Mesenchymal stem cell (in vitro differentiated cells and primary cell): ENCODE measurements at regions not wholly inside any gene's neighbourhood (a gene's known extent, or its start where the extent isn't known, plus 50 kb on each side); places are given as distances from the start of the nearest gene placed in this dataset.

Experiments
- DNase-seq: peaks from one replicate; pipeline ENCODE4 v3.0.0-alpha.2; 2013
- H2AFZ ChIP-seq: one replicate; pipeline ENCODE4 v1.6.1; 2013; ENCODE audit warnings: low read depth, mild to moderate bottlenecking, control low read depth, inconsistent platforms, low read length, moderate library complexity
- H2AK5ac ChIP-seq: 2 replicates; pipeline ENCODE4 v1.6.1; 2013; ENCODE audit warnings: low read length, moderate library complexity, mild to moderate bottlenecking, inconsistent platforms; ENCODE audit not compliant: severe bottlenecking
- H2BK120ac ChIP-seq: one replicate; pipeline ENCODE4 v1.6.1; 2013; ENCODE audit warnings: low read depth, mild to moderate bottlenecking, inconsistent platforms, low read length, moderate library complexity
- H2BK12ac ChIP-seq, 2 experiments: one replicate each; pipeline ENCODE4 v1.6.1; 2013; ENCODE audit warnings: inconsistent platforms in 2 of 2, low read length in 2 of 2, mild to moderate bottlenecking in 2 of 2, moderate library complexity in 2 of 2, control low read depth in 1 of 2
- H2BK15ac ChIP-seq: one replicate; pipeline ENCODE4 v1.6.1; 2013; ENCODE audit warnings: mild to moderate bottlenecking, low read depth, inconsistent platforms; ENCODE audit not compliant: poor library complexity, severe bottlenecking
- H2BK5ac ChIP-seq: 2 replicates; pipeline ENCODE4 v1.6.1; 2013; ENCODE audit warnings: low read depth, mild to moderate bottlenecking, low read length, control low read depth, inconsistent platforms; ENCODE audit not compliant: poor library complexity, severe bottlenecking
- H3K14ac ChIP-seq, 2 experiments: one replicate each; pipeline ENCODE4 v1.6.1; 2013; ENCODE audit warnings: inconsistent platforms in 2 of 2, low read length in 2 of 2, control low read depth in 1 of 2, mild to moderate bottlenecking in 1 of 2, moderate library complexity in 1 of 2
- H3K18ac ChIP-seq, 2 experiments: one replicate each; pipeline ENCODE4 v1.6.1; 2013; ENCODE audit warnings: inconsistent platforms in 2 of 2, low read length in 2 of 2, control low read depth in 1 of 2, low read depth in 1 of 2, mild to moderate bottlenecking in 1 of 2
- H3K23ac ChIP-seq, 2 experiments: one replicate each; pipeline ENCODE4 v1.6.1; 2013; ENCODE audit warnings: inconsistent platforms in 2 of 2, low read length in 2 of 2, mild to moderate bottlenecking in 2 of 2, moderate library complexity in 2 of 2, control low read depth in 1 of 2
- H3K27ac ChIP-seq: 2 replicates; pipeline ENCODE4 v1.5.1; 2013; ENCODE audit warnings: mild to moderate bottlenecking, moderate library complexity, low read length, control low read depth, inconsistent platforms; ENCODE audit not compliant: poor library complexity, severe bottlenecking
- H3K27me3 ChIP-seq, 2 experiments: 2 replicates each; pipeline versions ENCODE4 v1.6.1 to v1.7.0; 2013; ENCODE audit warnings: low read length in 2 of 2, mild to moderate bottlenecking in 2 of 2, moderate library complexity in 2 of 2, control low read depth in 1 of 2, inconsistent platforms in 1 of 2; ENCODE audit not compliant: control insufficient read depth in 1 of 2, insufficient read depth in 1 of 2
- H3K36me3 ChIP-seq, 2 experiments: 2 replicates each; pipeline versions ENCODE4 v1.6.1 to v1.7.0; 2013; ENCODE audit warnings: low read length in 2 of 2, control low read depth in 1 of 2, inconsistent platforms in 1 of 2, low read depth in 1 of 2, mild to moderate bottlenecking in 1 of 2; ENCODE audit not compliant: insufficient read depth in 2 of 2, control insufficient read depth in 1 of 2
- H3K4ac ChIP-seq, 2 experiments: one replicate each; pipeline ENCODE4 v1.6.1; 2013; ENCODE audit warnings: inconsistent platforms in 2 of 2, low read length in 2 of 2, mild to moderate bottlenecking in 2 of 2, moderate library complexity in 2 of 2, control low read depth in 1 of 2, low read depth in 1 of 2
- H3K4me1 ChIP-seq: 2 replicates; pipeline ENCODE4 v1.6.1; 2013; ENCODE audit warnings: low read depth, low read length, control low read depth; ENCODE audit not compliant: control insufficient read depth, insufficient read depth
- H3K4me2 ChIP-seq: 2 replicates; pipeline ENCODE4 v1.6.1; 2013; ENCODE audit warnings: low read length, mild to moderate bottlenecking, inconsistent platforms; ENCODE audit not compliant: poor library complexity, severe bottlenecking
- H3K4me3 ChIP-seq, 2 experiments: 2 replicates each; pipeline versions ENCODE4 v1.5.1 to v1.7.0; 2013; ENCODE audit warnings: low read length in 2 of 2, mild to moderate bottlenecking in 2 of 2, control low read depth in 1 of 2, low read depth in 1 of 2; ENCODE audit not compliant: insufficient read depth in 1 of 2
- H3K79me1 ChIP-seq: replicated peaks from 2 replicates; pipeline ENCODE4 v1.6.1; 2013; ENCODE audit warnings: mild to moderate bottlenecking, control low read depth, low read length, inconsistent platforms; ENCODE audit not compliant: poor library complexity, severe bottlenecking
- H3K9ac ChIP-seq: 2 replicates; pipeline ENCODE4 v1.7.0; 2013; ENCODE audit warnings: mild to moderate bottlenecking, low read length, moderate library complexity
- H3K9me3 ChIP-seq: 2 replicates; pipeline ENCODE4 v1.7.0; 2013; ENCODE audit warnings: mild to moderate bottlenecking, low read length; ENCODE audit not compliant: control insufficient read depth
- H4K8ac ChIP-seq: one replicate; pipeline ENCODE4 v1.6.1; 2013; ENCODE audit warnings: inconsistent platforms, mild to moderate bottlenecking, low read length, moderate library complexity
- H4K91ac ChIP-seq: one replicate; pipeline ENCODE4 v1.6.1; 2013; ENCODE audit warnings: mild to moderate bottlenecking, low read length, inconsistent platforms
- WGBS: methylation state at CpG from one replicate; pipeline ENCODE4 v1.1.7; 2013; ENCODE audit warnings: mixed read lengths; 5-methylcytosine and 5-hydroxymethylcytosine counted together

DNA sequence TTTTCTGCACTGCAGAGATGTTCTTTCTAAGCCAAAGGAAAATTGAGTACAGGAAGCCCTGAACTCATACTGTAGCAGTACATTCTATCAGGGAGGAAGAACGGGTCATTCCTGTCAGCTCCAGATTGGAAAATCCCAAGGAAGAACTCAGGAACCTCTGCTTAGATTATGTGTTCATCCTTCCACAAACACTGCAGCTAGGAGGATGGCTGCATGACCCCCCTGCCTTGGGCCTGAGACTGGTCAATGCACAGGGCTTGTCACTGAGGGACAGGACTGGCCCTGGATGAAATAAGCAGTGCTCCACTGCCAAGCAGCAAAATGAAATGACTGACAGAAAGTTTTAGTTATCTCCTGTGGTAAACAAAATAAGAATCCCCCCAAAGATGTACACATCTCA is 1406.8 kb upstream of the TMEM132C start:
- Histone ChIP-seq H3K4ac (no peak overlapping the region), H2AFZ (no peak overlapping the region), H3K23ac (no peak overlapping the region), H2BK120ac (no peak overlapping the region), H2BK15ac (no peak overlapping the region), H3K4me1 (no peaks in the 10 kb centered on the region), H4K8ac (no peak overlapping the region), H3K4me3 (no peak overlapping the region), H3K27ac (no peak overlapping the region), H3K27me3 (no peaks in the 10 kb centered on the region), H2BK12ac (no peak overlapping the region), H3K79me1 (no peaks in the 10 kb centered on the region), H3K14ac (no peak overlapping the region), H3K4me2 (no peak overlapping the region), H2AK5ac (no peak overlapping the region), H2BK5ac (no peak overlapping the region), H3K9ac (no peak overlapping the region), H4K91ac (no peak overlapping the region), H3K9me3 (peaks cover 3% of the 10 kb centered on the region), H3K36me3 (no peaks in the 10 kb centered on the region), H3K18ac (no peak overlapping the region)
- no peak for DNase-seq
- 65% methylated on average over 1 of the region's 1 CpG for WGBS

DNA sequence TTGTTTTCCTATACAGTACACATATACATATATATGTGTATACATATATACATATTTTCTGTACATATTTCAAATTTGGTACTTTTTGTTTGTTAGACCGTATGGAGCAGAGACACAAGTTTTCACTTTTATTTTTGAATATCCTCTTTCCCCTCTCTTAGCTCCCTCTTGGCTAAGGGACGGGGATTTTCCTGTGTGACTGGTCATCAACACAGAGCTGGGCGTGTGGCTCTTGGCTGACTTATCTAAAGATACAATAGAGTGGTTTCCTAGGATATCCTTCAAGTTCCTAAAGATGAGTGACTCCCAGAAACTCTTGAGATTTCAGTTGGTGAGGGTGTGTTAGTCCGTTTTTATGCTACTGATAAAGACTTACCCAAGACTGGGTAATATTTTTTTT is 1404.5 kb upstream of the TMEM132C start:
- no peak overlapping the region for H4K91ac ChIP-seq
- no peaks in the 10 kb centered on the region for H3K4me1 ChIP-seq
- no peak overlapping the region for H2BK12ac ChIP-seq
- H3K27me3 ChIP-seq, result no peaks in the 10 kb centered on the region
- H3K27ac ChIP-seq, result no peak overlapping the region
- no peaks in the 10 kb centered on the region for H3K36me3 ChIP-seq
- DNase-seq, result no peak
- no peak overlapping the region for H3K23ac ChIP-seq
- H2BK120ac ChIP-seq, result no peak overlapping the region
- peaks cover 3% of the 10 kb centered on the region for H3K9me3 ChIP-seq
- no peak overlapping the region for H3K4ac ChIP-seq
- H3K9ac ChIP-seq, result no peak overlapping the region
- H2BK5ac ChIP-seq, result no peak overlapping the region
- no peaks in the 10 kb centered on the region for H3K79me1 ChIP-seq
- no peak overlapping the region for H2AFZ ChIP-seq
- no peak overlapping the region for H3K4me3 ChIP-seq
- no peak overlapping the region for H3K18ac ChIP-seq
- no peak overlapping the region for H4K8ac ChIP-seq
- H3K4me2 ChIP-seq, result no peak overlapping the region
- no peak overlapping the region for H2AK5ac ChIP-seq
- no peak overlapping the region for H3K14ac ChIP-seq
- H2BK15ac ChIP-seq, result no peak overlapping the region
- WGBS, result 68% methylated on average over 4 of the region's 4 CpGs

DNA sequence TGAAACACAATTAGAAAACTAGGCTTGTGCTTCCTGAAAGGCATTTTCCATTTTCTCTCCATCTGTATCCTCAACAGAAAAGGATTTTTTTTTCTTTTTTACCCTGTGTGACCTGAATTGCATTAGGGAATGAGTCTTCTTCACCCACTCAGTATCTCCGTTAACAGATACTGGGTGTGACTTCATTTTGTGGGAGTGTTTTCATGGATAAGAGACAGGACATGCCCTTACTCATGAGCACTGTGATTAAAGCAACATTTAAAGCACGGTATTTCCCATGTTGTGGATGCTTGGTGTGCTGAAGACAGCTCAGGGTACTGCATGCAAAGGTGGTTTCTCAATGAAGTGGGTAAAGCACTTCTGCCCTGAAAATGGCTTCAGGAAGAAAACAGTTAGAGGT is 1397.3 kb upstream of the TMEM132C start:
- H4K8ac ChIP-seq, result no peak overlapping the region
- H2AK5ac ChIP-seq, result no peak overlapping the region
- no peaks in the 10 kb centered on the region for H3K27me3 ChIP-seq
- H3K4me3 ChIP-seq, result no peak overlapping the region
- DNase-seq, result no peak
- no peak overlapping the region for H3K18ac ChIP-seq
- H3K14ac ChIP-seq, result no peak overlapping the region
- H2AFZ ChIP-seq, result no peak overlapping the region
- no peak overlapping the region for H3K27ac ChIP-seq
- H3K4me2 ChIP-seq, result no peak overlapping the region
- no peak overlapping the region for H3K4ac ChIP-seq
- H3K4me1 ChIP-seq, result no peaks in the 10 kb centered on the region
- H3K9ac ChIP-seq, result no peak overlapping the region
- H2BK120ac ChIP-seq, result no peak overlapping the region
- H3K23ac ChIP-seq, result no peak overlapping the region
- no peaks in the 10 kb centered on the region for H3K79me1 ChIP-seq
- no peak overlapping the region for H2BK5ac ChIP-seq
- H3K36me3 ChIP-seq, result no peaks in the 10 kb centered on the region
- H3K9me3 ChIP-seq, result peaks cover 2% of the 10 kb centered on the region
- 64% methylated on average over 2 of the region's 2 CpGs for WGBS
- no peak overlapping the region for H2BK15ac ChIP-seq
- H2BK12ac ChIP-seq, result no peak overlapping the region
- no peak overlapping the region for H4K91ac ChIP-seq

DNA sequence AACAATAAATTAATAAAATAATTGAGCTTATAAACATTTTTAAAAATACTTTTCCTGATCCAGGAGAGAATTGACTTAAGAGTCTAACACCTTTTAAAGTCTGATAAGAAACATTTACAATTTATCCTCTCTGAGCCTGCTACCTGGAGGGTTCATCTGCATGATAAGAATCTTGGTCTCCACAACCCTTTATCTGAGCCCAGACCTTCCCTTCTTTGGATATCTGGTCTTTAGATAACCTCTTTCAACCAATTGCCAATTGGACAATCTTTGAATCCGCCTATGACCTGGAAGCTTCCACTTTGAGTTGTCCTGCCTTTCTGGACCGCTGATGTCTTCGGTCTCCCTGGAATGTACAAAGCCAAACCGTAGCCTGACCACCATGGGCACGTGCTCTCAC is 1393.3 kb upstream of the TMEM132C start:
- H3K4me1 ChIP-seq, result no peaks in the 10 kb centered on the region
- H3K4me3 ChIP-seq, result no peak overlapping the region
- H2BK15ac ChIP-seq, result no peak overlapping the region
- H3K36me3 ChIP-seq, result no peaks in the 10 kb centered on the region
- no peak overlapping the region for H3K9ac ChIP-seq
- no peak overlapping the region for H2BK5ac ChIP-seq
- no peak overlapping the region for H2BK12ac ChIP-seq
- no peak overlapping the region for H4K91ac ChIP-seq
- H3K23ac ChIP-seq, result no peak overlapping the region
- H2AFZ ChIP-seq, result no peak overlapping the region
- WGBS, result 64% methylated on average over 5 of the region's 5 CpGs
- no peak overlapping the region for H3K14ac ChIP-seq
- no peak overlapping the region for H4K8ac ChIP-seq
- H3K4ac ChIP-seq, result no peak overlapping the region
- no peak overlapping the region for H2BK120ac ChIP-seq
- DNase-seq, result no peak
- H3K9me3 ChIP-seq, result no peaks in the 10 kb centered on the region
- no peaks in the 10 kb centered on the region for H3K79me1 ChIP-seq
- H3K18ac ChIP-seq, result no peak overlapping the region
- H2AK5ac ChIP-seq, result no peak overlapping the region
- H3K4me2 ChIP-seq, result no peak overlapping the region
- no peaks in the 10 kb centered on the region for H3K27me3 ChIP-seq
- H3K27ac ChIP-seq, result no peak overlapping the region
